ENCODE measurements at regions not wholly inside any gene's neighbourhood (a gene's known extent, or its start where the extent isn't known, plus 50 kb on each side); places are given as distances from the start of the nearest gene placed in this dataset.

DNA sequence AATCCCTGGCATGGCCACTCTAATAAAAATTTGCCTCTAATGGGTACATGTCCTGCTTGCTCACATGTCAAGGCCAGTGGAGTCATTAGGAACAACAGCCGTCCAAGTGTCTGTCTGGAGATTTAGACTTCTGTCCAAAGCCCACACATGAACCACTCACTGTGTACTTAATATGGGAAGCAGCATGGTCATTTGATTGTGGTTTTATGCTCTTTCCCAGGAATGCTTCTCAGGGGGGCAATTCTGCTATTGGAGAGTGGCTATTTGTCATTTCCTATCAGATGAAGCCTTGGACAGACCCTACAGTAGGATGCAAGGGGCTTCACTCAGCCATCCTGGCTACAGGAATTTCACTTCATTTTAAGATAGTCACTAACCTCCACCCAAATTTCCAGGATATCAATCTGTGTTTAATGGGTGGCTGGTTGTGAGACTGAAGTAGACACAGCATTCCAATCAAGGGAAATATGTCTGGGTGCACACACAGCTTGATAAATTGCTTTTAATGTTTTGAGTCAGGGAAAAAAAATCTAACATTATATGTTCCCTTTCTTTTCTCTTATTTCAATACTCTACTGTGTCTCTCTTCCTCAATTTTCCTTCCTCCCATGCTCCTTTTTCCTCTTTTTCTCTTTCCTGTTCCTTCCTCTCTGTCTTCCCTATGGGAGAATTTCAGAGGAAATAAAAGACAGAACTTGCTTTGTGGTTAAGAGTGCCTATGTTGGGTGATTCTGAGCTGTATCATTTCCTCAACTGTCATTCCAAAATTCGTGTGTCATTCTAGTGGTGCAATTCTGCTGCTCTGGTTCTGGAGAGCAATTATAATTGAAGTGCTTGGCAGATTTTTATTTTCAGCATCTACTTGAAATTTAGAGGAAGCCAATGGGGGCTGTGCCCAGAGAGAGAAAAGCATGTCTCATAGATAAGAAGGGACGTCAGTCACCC lies 320.1 kb downstream of the OSR1 start:
- WGBS, 2 donors, result 38 to 43% methylated on average over 3 of the region's 3 CpGs
- Histone ChIP-seq H3K4me3 (no peak overlapping the region), H3K27me3 (no peaks in the 10 kb centered on the region), H3K4me1 (peaks cover 1 to 16% (median 7%) of the 10 kb centered on the region in 4 donors), H3K36me3 (no peaks in the 10 kb centered on the region), H3K9me3 (no peaks in the 10 kb centered on the region), H3K27ac (no peak overlapping the region)
- ATAC-seq (ENCODE audit: low FRiP score in 2 of 2), result peak in 1 of 2 donors; percentile 29
- no peak for DNase-seq
- no peak for TF ChIP-seq EP300 (IDR thresholded peaks at IDR 0.05)
- TF ChIP-seq, protein P1, sequence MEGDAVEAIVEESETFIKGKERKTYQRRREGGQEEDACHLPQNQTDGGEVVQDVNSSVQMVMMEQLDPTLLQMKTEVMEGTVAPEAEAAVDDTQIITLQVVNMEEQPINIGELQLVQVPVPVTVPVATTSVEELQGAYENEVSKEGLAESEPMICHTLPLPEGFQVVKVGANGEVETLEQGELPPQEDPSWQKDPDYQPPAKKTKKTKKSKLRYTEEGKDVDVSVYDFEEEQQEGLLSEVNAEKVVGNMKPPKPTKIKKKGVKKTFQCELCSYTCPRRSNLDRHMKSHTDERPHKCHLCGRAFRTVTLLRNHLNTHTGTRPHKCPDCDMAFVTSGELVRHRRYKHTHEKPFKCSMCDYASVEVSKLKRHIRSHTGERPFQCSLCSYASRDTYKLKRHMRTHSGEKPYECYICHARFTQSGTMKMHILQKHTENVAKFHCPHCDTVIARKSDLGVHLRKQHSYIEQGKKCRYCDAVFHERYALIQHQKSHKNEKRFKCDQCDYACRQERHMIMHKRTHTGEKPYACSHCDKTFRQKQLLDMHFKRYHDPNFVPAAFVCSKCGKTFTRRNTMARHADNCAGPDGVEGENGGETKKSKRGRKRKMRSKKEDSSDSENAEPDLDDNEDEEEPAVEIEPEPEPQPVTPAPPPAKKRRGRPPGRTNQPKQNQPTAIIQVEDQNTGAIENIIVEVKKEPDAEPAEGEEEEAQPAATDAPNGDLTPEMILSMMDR (IDR thresholded peaks at IDR 0.05), result no peak
- no peak for TF ChIP-seq POLR2A (IDR thresholded peaks at IDR 0.05)
- TF ChIP-seq POLR2AphosphoS5 (IDR thresholded peaks at IDR 0.05), result no peak

DNA sequence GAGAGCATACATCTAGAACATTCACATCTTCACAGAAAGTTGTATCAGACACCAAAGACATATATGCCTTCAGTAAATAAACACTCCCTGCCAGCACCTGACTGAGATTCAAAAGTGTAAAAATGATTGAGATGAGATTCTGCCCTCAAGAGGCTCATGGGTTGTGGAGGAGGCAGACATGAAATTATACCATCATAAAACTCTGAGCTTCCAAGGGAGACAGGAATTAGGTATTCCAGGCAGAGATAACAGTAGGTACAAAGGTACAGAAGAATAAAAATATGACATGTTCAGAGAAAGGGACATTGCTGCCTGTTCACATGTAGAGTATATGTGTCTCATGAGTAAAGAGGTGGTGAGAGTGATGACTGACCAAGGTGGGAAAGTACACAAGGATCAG lies 322.3 kb downstream of the OSR1 start:
- no peaks in the 10 kb centered on the region for H3K36me3 ChIP-seq
- H3K4me3 ChIP-seq, result no peak overlapping the region
- DNase-seq (no peak), ATAC-seq (ENCODE audit: low FRiP score in 2 of 2) (no peak)
- H3K27me3 ChIP-seq, result no peaks in the 10 kb centered on the region
- TF ChIP-seq, protein P1 (IDR thresholded peaks at IDR 0.05), result no peak
- no peak for TF ChIP-seq EP300 (IDR thresholded peaks at IDR 0.05)
- no peak for TF ChIP-seq POLR2A (IDR thresholded peaks at IDR 0.05)
- TF ChIP-seq POLR2AphosphoS5 (IDR thresholded peaks at IDR 0.05), result no peak
- no peaks in the 10 kb centered on the region for H3K9me3 ChIP-seq
- peaks cover 0 to 14% (median 5%) of the 10 kb centered on the region in 4 donors for H3K4me1 ChIP-seq
- peak overlapping the region in 2 of 4 donors; percentile 20 to 53 for H3K27ac ChIP-seq

DNA sequence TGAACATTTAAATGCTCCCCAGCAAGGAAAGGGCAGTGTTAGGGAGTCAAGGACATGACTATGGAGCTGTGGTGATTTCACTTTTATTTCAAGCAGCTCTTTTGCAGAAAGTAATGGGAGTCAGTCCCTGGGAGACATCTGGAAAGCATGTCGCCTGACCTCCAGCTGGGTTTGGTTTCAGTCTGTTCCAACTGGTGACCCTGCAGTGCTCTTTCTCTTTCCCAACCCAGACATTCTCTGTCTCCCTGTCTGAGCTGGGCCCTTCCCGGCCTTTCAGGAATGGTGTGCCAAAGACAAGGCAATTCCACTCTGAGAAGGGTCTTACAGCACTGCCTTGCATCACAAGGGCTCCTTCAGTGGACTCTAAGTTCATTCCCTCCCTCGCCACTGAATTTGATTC lies 323.2 kb downstream of the OSR1 start:
- TF ChIP-seq, protein P1 (IDR thresholded peaks at IDR 0.05), result no peak
- TF ChIP-seq EP300 (IDR thresholded peaks at IDR 0.05) (peak in 1 of 4 donors; percentile 10), POLR2AphosphoS5 (IDR thresholded peaks at IDR 0.05) (peak in 1 of 2 donors; percentile 47), POLR2A (IDR thresholded peaks at IDR 0.05) (no peak)
- WGBS, 2 donors, result 78 to 86% methylated on average over 3 of the region's 3 CpGs
- H3K4me1 ChIP-seq, result peaks cover 0 to 14% (median 5%) of the 10 kb centered on the region in 4 donors
- peak; percentile 64 to 68 for ATAC-seq (ENCODE audit: low FRiP score in 2 of 2)
- no peak overlapping the region for H3K4me3 ChIP-seq
- H3K36me3 ChIP-seq, result no peaks in the 10 kb centered on the region
- no peaks in the 10 kb centered on the region for H3K27me3 ChIP-seq
- no peaks in the 10 kb centered on the region for H3K9me3 ChIP-seq
- peak overlapping the region in 3 of 4 donors; percentile 20 to 53 (median 38) for H3K27ac ChIP-seq
- DNase-seq, result peak in 1 of 2 donors; percentile 25

DNA sequence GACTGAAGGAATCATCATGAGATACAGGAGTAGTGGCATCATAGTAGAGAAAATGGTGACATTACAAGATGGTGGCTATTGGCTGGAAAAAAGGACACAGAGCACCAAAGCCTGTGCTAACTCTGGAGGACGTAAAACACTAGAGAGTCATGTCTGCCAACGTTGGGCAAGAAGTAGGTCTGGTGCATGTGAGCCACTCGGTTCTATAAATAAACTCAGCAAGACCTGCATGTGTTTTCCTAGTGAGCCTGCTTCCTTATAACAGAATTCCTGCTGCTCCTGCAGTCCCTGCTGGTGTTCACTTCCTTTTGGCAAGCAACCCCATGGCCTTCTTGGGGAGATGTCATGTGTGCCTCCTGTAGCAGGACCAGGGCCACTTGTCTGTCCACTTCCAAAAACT lies 325.2 kb downstream of the OSR1 start:
- H3K4me1 ChIP-seq, result peaks cover 0 to 5% (median 2%) of the 10 kb centered on the region in 4 donors
- no peak for TF ChIP-seq POLR2A (IDR thresholded peaks at IDR 0.05)
- TF ChIP-seq, protein P1 (IDR thresholded peaks at IDR 0.05), result no peak
- peak in 1 of 4 donors; percentile 38 for TF ChIP-seq EP300 (IDR thresholded peaks at IDR 0.05)
- peak in 1 of 2 donors; percentile 22 for TF ChIP-seq POLR2AphosphoS5 (IDR thresholded peaks at IDR 0.05)
- no peaks in the 10 kb centered on the region for H3K36me3 ChIP-seq
- DNase-seq, result peak in 1 of 2 donors; percentile 68
- peak overlapping the region in 2 of 4 donors; percentile 3 to 19 for H3K27ac ChIP-seq
- no peaks in the 10 kb centered on the region for H3K9me3 ChIP-seq
- no peak for ATAC-seq (ENCODE audit: low FRiP score in 2 of 2)
- H3K27me3 ChIP-seq, result no peaks in the 10 kb centered on the region
- H3K4me3 ChIP-seq, result no peak overlapping the region
- WGBS, 2 donors, result 48 to 81% methylated on average over 3 of the region's 3 CpGs

Measured in upper lobe of left lung (tissue), 6 donors.